ENCODE measurements at regions not wholly inside any gene's neighbourhood (a gene's known extent, or its start where the extent isn't known, plus 50 kb on each side); places are given as distances from the start of the nearest gene placed in this dataset.
"Not testable (repeated sequence)": the region's sequence is repeated elsewhere in the genome, so short reads cannot be mapped to it uniquely, and the experiment has no call there.

DNA sequence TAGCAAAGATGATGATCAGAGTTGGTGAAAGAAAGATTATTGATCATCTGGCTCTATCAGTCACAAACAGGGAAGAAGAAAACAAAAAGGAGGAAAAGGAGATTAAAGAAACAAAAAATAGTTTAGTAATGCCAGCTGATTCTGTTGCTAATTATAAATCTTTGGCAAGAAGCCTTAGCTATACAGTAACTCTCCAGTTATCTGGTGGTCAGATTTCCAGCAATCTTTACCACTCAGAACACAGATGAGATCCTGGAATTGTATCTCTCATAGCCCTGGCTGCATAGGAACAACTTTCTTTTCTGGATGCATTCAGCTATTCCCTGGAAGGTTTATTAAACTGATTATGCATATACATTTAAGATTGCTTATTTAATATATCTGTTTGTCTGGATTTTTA lies 256.8 kb upstream of the ZEB2 start:
- DNase-seq, result no peak

DNA sequence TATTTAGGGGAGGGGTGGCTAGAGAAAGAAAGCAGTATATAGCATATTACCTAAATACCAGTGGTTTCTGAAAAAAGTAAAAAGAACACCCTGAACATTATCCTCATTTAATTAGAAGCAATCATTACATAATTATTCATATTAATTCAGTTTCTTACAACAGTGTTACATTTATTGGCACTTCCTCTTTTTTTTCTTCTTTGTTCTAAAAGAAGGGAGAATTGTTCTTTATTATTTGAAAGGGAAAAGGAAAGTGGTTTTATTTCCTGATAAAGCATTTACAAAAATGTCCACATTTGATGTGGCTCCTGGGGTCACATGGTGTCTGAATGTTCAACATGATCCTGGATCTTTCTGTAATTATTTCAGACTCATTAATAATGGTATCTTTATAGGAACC lies 254.9 kb upstream of the ZEB2 start:
- no peak for DNase-seq

DNA sequence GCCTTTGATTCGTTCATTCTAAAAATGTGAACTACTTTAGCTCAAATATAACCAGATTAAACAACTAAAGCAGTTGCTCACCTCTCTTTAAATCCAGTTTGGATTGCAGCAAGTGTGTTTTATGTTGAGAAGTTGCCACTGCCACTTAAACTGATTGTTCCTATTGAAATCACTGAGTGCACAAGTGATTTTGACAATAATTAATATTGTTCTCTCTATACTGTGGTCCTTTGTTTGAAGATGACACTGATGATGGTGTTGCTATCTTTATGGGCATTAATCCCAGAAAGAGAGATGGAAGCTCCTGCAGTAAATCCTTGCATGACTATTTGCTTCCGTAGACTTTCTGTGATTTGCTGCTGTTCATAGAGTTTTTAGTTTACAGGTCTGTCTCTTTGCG lies 251.4 kb upstream of the ZEB2 start:
- DNase-seq, result no peak

DNA sequence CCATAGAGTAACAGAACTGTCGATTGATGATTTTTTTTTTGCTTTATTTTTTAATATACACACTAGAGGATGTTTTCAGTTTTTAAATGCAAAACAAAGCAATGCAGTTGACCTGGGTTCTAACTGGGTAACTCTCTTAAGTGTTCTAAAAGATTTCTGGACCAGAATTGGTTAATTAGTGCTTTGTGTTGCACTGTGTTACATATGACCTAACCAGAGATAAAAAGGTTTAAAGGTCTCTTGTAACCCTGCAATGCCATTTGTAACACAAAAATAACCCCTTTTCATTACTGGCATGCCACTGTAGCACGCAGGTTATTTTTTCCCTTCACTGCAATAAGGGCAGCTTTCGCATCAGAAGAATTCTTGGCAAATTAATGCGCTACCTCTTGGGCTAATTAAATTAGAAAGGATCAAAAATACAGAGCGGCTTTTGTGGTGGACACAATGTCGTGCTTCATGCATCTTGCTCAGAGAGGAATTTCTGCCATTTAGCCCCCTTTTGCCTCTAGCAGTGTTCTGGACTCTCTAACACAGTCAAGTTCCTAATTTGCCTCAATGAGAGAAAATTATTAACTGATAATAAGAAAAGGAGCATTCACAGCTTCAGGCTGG lies 250.8 kb upstream of the ZEB2 start:
- no peak for DNase-seq

GRCh38 chr2:144760939-144761338 lies 241.0 kb upstream of the ZEB2 start:
- DNase-seq, result not testable (repeated sequence)

DNA sequence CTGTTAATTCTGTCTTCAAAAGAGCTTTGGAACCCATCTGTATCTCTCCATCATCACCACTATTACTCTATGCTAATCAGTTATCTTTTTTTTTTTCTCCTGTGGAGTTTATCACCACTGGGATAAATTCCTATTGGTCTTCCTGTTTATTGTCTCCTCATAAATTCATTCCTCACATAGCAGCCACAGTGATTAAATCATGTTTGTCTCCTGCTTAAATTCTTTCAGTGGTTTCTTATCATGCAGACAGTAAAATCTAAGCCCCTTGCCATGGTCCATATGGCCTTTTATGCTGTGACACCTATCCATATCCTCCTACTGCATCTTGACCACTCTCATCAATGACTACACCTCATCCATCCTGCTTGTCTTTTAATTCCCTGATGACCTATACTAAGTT lies 239.8 kb upstream of the ZEB2 start:
- no peak for DNase-seq

DNA sequence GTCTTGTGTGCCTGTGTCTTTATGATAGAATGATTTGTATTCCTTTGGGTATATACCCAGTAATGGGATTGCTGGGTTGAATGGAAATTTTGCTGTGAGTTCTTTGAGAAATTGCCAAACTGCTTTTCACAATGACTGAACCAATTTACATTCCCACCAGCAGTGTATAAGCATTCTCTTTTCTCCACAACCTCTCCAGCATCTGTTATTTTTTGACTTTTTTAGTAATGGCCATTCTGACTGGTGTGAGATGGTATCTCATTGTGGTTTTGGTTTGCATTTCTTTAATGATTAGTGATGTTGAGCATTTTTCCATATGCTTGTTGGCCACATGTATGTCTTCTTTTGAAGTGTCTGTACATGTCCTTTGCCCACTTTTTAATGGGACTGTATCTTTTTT lies 238.3 kb upstream of the ZEB2 start:
- not testable (repeated sequence) for DNase-seq

GRCh38 chr2:144753416-144753815 lies 233.5 kb upstream of the ZEB2 start:
- DNase-seq, result no peak

- no peak for DNase-seq
Measured at GRCh38 chr2:144751142-144751905, 231.4 kb upstream of the ZEB2 start.

DNA sequence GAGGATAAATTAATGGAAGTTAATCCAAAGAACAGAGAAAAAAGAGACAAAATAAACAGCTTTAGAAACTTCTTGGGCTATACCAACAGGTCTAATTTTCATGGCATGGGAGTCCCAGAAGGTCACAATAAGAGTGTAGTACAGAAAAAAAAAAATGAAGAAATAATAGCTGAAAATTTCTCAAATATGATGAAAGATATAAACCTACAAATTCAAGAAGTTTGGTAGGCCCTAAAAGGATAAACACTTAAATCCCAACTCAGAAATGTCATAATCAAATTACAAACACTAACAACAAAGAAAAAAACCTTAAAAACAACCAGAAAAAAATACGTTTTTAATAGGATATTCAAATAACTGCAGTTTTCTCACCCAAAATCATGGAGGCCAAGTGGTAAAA lies 229.3 kb upstream of the ZEB2 start:
- no peak for DNase-seq

DNA sequence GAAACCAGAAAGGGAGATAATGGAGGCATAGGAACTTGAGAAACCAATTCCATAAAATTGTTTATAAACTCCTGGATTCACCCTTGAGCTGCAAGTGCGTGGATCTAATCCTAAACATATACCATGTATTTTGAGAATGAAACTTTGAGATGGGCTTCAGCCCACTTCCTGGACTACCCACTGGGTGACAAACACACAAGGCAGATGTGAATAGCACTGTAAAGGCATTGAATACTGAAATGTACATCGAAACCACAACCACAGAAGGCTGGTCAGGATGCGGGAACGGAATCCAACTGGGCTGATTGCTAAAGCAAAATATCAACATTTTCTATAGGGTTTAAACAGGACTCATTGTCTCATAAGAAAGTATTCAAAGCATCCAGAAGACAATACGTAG lies 228.5 kb upstream of the ZEB2 start:
- no peak for DNase-seq

GRCh38 chr2:144747571-144747970 lies 227.7 kb upstream of the ZEB2 start:
- DNase-seq, result no peak

DNA sequence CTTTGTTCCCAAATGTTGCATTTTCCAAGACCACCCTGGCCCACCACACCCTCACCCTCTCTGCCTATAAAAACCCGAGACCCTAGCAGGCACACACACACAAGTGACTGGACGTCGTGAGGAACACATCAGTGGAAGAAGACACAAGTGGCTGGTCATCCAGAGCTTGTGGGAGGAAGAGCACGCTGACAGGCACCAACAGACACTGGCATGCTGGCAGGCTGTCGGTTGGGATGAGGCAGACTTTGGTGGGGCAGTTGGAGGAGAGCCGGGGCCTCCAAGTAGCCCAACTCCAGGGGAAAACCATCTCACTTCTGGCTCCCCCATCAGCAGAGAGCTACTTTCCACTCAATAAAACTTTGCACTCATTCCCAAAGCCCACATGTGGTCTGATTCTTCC lies 225.5 kb upstream of the ZEB2 start:
- no peak for DNase-seq

GRCh38 chr2:144738749-144739148 lies 218.8 kb upstream of the ZEB2 start:
- no peak for DNase-seq

- no peak for DNase-seq
Measured at GRCh38 chr2:144730711-144731110, 210.8 kb upstream of the ZEB2 start.

DNA sequence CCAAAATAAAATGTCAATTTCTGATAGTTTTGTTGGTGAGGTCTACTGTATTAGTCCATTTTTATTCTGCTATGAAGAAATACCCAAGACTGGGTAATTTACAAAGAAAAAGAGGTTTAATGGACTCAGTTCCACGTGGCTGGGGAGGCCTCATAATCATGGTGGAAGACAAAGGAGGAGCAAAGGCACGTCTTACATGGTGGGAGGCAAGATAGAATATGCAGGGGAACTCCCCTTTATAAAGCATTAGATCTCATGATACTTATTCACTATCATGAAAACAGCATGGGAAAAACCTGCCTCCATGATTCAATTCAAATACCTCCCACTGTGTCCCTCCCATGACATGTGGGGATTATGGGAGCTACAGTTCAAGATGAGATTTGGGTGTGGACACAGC lies 204.5 kb upstream of the ZEB2 start:
- DNase-seq, result not testable (repeated sequence)

DNA sequence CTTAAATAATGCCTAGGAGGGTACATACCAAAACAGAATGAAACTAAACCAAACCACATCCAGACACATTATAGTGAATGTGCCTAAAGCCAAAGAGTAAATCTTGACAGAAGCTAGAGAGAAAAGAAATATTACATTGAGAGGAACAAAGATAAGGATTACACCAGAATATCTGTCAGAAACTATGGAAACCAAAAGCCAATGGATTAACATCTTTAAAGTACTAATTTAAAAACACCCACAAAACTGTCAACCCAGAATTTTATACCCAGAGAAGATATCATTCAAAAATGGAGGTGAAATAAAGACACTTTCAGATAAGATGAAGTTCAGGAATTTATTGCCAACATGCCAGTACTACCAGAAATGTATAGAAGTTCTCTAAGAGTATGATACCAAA lies 198.5 kb upstream of the ZEB2 start:
- no peak for DNase-seq

GRCh38 chr2:144715992-144716391 lies 196.1 kb upstream of the ZEB2 start:
- DNase-seq, result no peak

DNA sequence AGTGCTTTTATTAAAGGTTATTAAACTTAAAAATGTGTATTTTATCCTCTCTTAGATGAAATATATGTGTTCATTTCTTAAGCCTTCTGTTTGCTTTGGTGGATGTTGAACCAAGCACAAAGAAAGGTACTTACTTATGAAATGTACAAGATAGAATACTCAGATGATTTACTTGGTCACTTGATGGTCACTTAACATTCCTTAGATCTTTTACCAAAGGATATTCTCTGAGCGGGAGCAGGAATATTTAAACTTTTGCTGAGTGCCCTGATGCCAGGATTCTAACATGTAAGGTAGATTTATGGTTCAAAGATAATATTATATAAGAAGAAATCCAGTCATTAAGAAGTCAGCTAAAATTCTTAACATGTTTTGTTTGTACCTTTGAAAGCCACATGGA lies 193.5 kb upstream of the ZEB2 start:
- DNase-seq, result no peak

DNA sequence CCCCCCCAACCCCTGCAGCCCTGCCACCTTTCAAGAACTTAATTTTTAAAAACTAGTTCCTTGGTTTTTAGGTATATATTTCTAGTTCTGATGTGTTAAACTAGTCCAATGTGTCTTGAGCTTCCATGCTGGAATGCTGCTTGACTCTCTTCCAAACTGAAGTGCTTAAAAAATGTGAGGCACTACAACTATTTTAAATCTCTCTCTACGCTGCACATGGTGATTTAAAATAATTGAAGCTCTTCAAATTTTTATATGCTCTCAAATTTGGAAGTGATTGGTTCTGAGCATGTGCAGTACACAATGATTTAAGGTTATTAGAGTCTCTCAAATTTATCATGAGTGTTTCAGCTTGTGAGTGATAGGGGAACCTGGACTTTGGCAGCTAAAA lies 192.6 kb upstream of the ZEB2 start:
- DNase-seq, result no peak

DNA sequence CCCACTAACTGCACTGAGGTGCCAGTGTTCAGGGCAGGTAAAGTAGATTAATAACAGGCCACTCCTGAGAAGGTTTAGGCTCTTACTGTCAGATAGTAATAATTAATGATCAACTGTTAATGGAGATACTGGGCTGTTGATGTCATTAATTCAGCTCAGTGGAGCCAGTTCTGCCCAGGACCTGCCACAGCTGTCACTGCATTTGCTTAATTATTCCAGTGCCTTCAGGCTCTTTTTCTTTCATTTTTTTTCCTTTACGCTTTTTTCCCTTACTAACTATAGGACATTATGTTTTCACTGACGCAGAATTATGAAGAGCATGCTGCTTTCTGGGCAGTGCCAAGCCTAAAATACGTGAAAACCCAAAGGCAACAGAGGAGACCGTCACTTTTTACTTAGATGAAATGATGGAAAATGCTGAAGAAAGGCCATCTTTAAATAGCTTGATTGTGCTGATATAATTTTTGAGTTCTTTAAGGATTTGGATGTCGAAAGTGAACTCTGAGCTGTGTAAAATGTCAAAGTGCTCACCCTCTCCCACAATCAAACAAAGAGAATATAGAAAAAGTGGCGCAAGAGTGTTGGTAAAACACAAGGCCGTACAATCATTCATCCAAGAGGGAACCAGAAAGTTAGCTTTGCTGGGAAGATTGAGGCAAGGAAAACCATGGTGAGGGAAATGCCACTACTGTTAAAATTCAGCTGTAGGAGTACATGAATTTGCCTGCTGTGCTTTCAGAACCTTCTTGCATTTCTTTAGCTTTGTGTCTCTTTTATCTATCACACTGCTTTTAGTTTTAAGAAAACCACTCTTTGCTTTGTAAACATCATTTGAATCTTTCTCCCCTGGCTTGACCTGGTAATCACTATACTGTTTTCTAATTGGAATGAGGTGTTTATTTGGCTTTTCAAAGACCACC lies 192.0 kb upstream of the ZEB2 start:
- no peak for DNase-seq

- no peak for DNase-seq
Measured at GRCh38 chr2:144711084-144711483, 191.2 kb upstream of the ZEB2 start.

- DNase-seq, result no peak
Measured at GRCh38 chr2:144708626-144709025, 188.7 kb upstream of the ZEB2 start.

Data from NCI-H2029 (cell line).